ENCODE measurements at regions not wholly inside any gene's neighbourhood (a gene's known extent, or its start where the extent isn't known, plus 50 kb on each side); places are given as distances from the start of the nearest gene placed in this dataset.

DNA sequence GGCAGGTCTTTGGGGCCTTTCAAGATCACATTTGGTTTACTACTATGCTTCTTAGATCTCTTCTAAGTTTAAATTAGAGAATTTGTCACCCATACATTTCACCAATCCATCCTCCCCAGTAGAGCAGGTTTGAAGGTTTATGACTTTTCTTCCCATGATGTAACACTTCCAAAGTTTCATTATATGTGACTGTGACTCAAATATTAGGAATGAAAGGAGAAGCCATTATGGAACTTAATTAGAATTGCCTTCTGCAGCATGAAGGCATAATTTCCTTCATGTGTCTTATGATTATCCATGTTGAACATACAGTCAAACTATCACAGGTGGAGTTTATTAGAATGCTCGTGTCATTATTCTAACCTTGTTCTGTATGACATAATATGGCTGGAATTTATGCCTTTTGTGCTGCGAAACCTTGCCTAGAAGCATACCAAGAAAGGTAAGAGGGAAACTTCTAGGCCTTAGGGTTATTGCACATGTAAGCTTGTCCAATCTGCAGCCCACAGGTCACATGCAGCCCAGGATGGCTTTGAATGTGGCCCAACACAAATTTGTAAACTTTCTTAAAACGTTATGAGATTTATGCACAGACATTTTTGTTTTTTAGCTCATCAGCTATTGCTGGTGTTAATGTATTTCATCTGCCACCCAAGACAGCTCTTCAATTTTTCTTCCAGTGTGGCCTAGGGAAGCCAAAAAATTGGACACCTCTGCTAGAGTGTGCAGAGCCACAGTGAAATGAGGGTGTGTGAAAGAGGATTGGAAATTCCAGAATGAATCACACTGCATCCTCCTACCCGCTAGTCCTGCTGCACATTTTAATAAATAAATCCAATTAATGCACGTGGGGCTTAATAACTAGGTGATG is 133.6 kb downstream of the TMEM26 start:
- Histone ChIP-seq H3K56ac (ENCODE audit: extremely low read depth, insufficient read depth, low read length) (no peak overlapping the region), H3K4ac (ENCODE audit: low read depth, low read length) (no peak overlapping the region), H3K27ac (ENCODE audit: insufficient read depth, low read length) (no peak overlapping the region), H2BK120ac (ENCODE audit: low read depth, low read length) (no peak overlapping the region), H3K36me3 (ENCODE audit: control insufficient read depth, insufficient read depth, low read length) (no peaks in the 10 kb centered on the region), H2AK5ac (ENCODE audit: low read depth, low read length) (no peak overlapping the region), H3K18ac (ENCODE audit: low read depth, low read length) (no peak overlapping the region), H3K9me3 (ENCODE audit: control insufficient read depth, insufficient read depth, low read length) (no peaks in the 10 kb centered on the region), H3K4me2 (ENCODE audit: low read depth, low read length) (no peak overlapping the region), H2BK20ac (ENCODE audit: low read depth, low read length) (no peak overlapping the region), H3K4me3 (ENCODE audit: insufficient read depth, low read depth, low read length) (no peak overlapping the region), H2AFZ (replicated peaks; ENCODE audit: low read length, poor library complexity) (no peak overlapping the region), H4K5ac (ENCODE audit: low read depth, low read length) (no peak overlapping the region), H3K9me1 (ENCODE audit: insufficient read depth, low read length) (no peaks in the 10 kb centered on the region), H4K20me1 (ENCODE audit: insufficient read depth, low read length) (no peaks in the 10 kb centered on the region), H2BK5ac (ENCODE audit: low read depth, low read length, poor library complexity, severe bottlenecking) (no peak overlapping the region), H4K91ac (ENCODE audit: insufficient read depth, low read depth, low read length) (no peak overlapping the region), H2AK9ac (replicated peaks; ENCODE audit: low read depth, low read length, poor library complexity) (no peak overlapping the region), H3K79me1 (ENCODE audit: low read depth in 1 of 2, low read length in 2 of 2) (no peaks in the 10 kb centered on the region), H3K14ac (replicated peaks; ENCODE audit: low read depth, low read length) (no peak overlapping the region), H2BK15ac (ENCODE audit: low read depth, low read length) (no peak overlapping the region), H3K9ac (ENCODE audit: low read depth, low read length) (no peak overlapping the region), H3K23ac (ENCODE audit: low read depth, low read length) (no peak overlapping the region), H4K8ac (ENCODE audit: low read depth in 2 of 2, low read length in 2 of 2) (no peak overlapping the region), H3K4me1 (ENCODE audit: control insufficient read depth, insufficient read depth, low read length) (no peaks in the 10 kb centered on the region), H3K27me3 (ENCODE audit: control insufficient read depth, insufficient read depth, low read length) (no peaks in the 10 kb centered on the region)
- DNase-seq: peak; percentile 6
- ChIA-PET CTCF (interaction anchor here (0.5 kb wide), 1 partner anchor 271 kb away, joined by 6 read pairs; no protein-coding TSS in a partner anchor), POLR2A (ENCODE audit: unreplicated experiment) (no interaction called here)
- ATAC-seq (ENCODE audit: low read depth): no peak
- TF ChIP-seq SMC3 (IDR thresholded peaks at IDR 0.05; ENCODE audit: low read depth, low read length) (no peak), CHD1 (IDR thresholded peaks at IDR 0.05; ENCODE audit: low read depth, low read length) (no peak), RCOR1 (IDR thresholded peaks at IDR 0.05; ENCODE audit: insufficient replicate concordance, low read length) (no peak), CTCF (conservative IDR thresholded peaks at IDR 0.05; ENCODE audit: low read depth, low read length) (no peak), MAFK (IDR thresholded peaks at IDR 0.05; ENCODE audit: low read depth, low read length) (no peak), FOS (IDR thresholded peaks at IDR 0.05; ENCODE audit: low read depth, low read length) (no peak), RAD21 (IDR thresholded peaks at IDR 0.05; ENCODE audit: low read length) (no peak), MAZ (IDR thresholded peaks at IDR 0.05; ENCODE audit: borderline replicate concordance, low read depth, low read length) (no peak), RFX5 (IDR thresholded peaks at IDR 0.05; ENCODE audit: low read depth, low read length) (no peak)
- in situ Hi-C loops (cut with MboI; ENCODE audit: low sequenced_read_pairs) (no loop called here), dilution Hi-C loops (cut with HindIII; ENCODE audit: low sequenced_read_pairs, unreplicated experiment) (no loop called here), intact Hi-C loops (cut with micrococcal nuclease) (no loop called here)
- no CpG with 5 or more reads among the region's 5 CpGs for WGBS, 2 experiments (ENCODE audit: extremely low coverage in 2 of 2, insufficient read length in 1 of 2)
- no TSS peak for BruUV-seq (replicated peaks)
